ENCODE measurements at regions not wholly inside any gene's neighbourhood (a gene's known extent, or its start where the extent isn't known, plus 50 kb on each side); places are given as distances from the start of the nearest gene placed in this dataset.

GRCh38 chr6:71419217-71420094, 130.8 kb downstream of the OGFRL1 start:
- H3K23ac ChIP-seq (ENCODE audit: low read length) = peak overlapping the region; percentile 37
- peak overlapping the region; percentile 49 for H4K8ac ChIP-seq (ENCODE audit: low read depth, low read length)
- H2BK5ac ChIP-seq (ENCODE audit: low read depth, low read length, poor library complexity) = peak overlapping the region; percentile 3
- H2AFZ ChIP-seq (ENCODE audit: insufficient read depth, low read length, poor library complexity) = peak overlapping the region; percentile 66
- H3K4me3 ChIP-seq (ENCODE audit: low read depth, low read length) = peak overlapping the region; percentile 93
- no peaks in the 10 kb centered on the region for H3K4me1 ChIP-seq (ENCODE audit: control insufficient read depth in 1 of 2, insufficient read depth in 2 of 2, low read length in 2 of 2)
- peak overlapping the region; percentile 3 for H2BK120ac ChIP-seq (ENCODE audit: insufficient read depth, low read length, poor library complexity)
- H4K12ac ChIP-seq (ENCODE audit: low read depth, low read length) = peak overlapping the region; percentile 83
- peak overlapping the region; percentile 91 for H3K9ac ChIP-seq (ENCODE audit: low read length)
- peaks cover 10% of the 10 kb centered on the region for H3K79me2 ChIP-seq (ENCODE audit: control insufficient read depth, insufficient read depth, low read length, poor library complexity)
- DNase-seq = no peak
- H3K4ac ChIP-seq (ENCODE audit: low read depth, low read length) = peak overlapping the region; percentile 95
- H3K27me3 ChIP-seq (ENCODE audit: insufficient read depth, low read length) = no peaks in the 10 kb centered on the region
- H4K91ac ChIP-seq (ENCODE audit: low read depth, low read length) = peak overlapping the region; percentile 69
- H3K27ac ChIP-seq (ENCODE audit: low read depth, low read length) = peak overlapping the region; percentile 24
- no peak overlapping the region for H2AK5ac ChIP-seq (ENCODE audit: low read length)
- peak overlapping the region; percentile 95 for H3K4me2 ChIP-seq (ENCODE audit: low read length)
- H3K9me3 ChIP-seq (ENCODE audit: insufficient read depth, low read depth, low read length) = no peaks in the 10 kb centered on the region
- no CpG with 5 or more reads among the region's 36 CpGs for WGBS (ENCODE audit: extremely low coverage, insufficient coverage, insufficient read length)
- H3K18ac ChIP-seq (ENCODE audit: low read length) = peak overlapping the region; percentile 49
- peaks cover 10% of the 10 kb centered on the region for H3K79me1 ChIP-seq (ENCODE audit: low read length)
- peak overlapping the region; percentile 54 for H2BK12ac ChIP-seq (ENCODE audit: low read length)
- peaks cover 3 to 13% of the 10 kb centered on the region in 2 experiments for H3K36me3 ChIP-seq (ENCODE audit: control insufficient read depth in 1 of 2, insufficient read depth in 2 of 2, low read length in 2 of 2)
- peak overlapping the region; percentile 58 for H3K14ac ChIP-seq (ENCODE audit: low read length)

DNA sequence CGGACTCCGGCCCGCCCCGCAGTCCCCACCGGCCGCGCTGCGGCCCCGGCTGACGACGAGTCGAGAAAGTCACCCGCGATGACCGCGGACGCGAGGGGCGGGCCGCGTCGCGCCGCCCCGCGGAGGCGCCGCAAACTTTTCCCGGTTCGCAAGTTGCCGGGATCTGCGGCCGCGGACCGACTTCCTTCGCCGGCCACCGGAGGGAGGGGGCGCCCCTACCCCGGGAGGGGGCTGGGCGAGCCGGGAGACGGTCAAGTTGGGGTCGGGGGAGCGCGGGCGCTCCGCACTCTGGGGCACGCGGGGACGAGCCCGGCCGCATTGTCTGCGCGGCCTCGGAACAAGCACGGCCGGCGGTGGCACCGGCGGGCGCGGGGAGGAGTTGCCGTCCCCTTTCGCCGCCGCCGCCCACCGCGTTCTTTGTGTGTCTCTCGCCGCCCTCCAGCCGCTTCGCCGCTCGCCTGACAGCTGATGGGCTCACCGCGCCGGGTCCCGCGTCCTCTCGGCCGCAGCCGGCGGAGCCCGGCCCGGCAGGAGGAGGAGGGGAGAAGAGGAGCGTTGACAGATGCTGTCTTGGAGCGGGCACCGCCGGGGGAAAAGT, 131.6 kb downstream of the OGFRL1 start:
- no peak overlapping the region for H2AK5ac ChIP-seq (ENCODE audit: low read length)
- no peak overlapping the region for H3K23ac ChIP-seq (ENCODE audit: low read length)
- H3K27ac ChIP-seq (ENCODE audit: low read depth, low read length) = peak overlapping the region; percentile 24
- H3K9ac ChIP-seq (ENCODE audit: low read length) = peak overlapping the region; percentile 91
- peak overlapping the region; percentile 59 for H4K8ac ChIP-seq (ENCODE audit: low read depth, low read length)
- peak overlapping the region; percentile 72 for H3K4ac ChIP-seq (ENCODE audit: low read depth, low read length)
- no peaks in the 10 kb centered on the region for H3K27me3 ChIP-seq (ENCODE audit: insufficient read depth, low read length)
- H2BK12ac ChIP-seq (ENCODE audit: low read length) = no peak overlapping the region
- H4K12ac ChIP-seq (ENCODE audit: low read depth, low read length) = peak overlapping the region; percentile 83
- no peaks in the 10 kb centered on the region for H3K9me3 ChIP-seq (ENCODE audit: insufficient read depth, low read depth, low read length)
- peak overlapping the region; percentile 69 for H4K91ac ChIP-seq (ENCODE audit: low read depth, low read length)
- peak overlapping the region; percentile 95 for H3K4me2 ChIP-seq (ENCODE audit: low read length)
- no CpG with 5 or more reads among the region's 91 CpGs for WGBS (ENCODE audit: extremely low coverage, insufficient coverage, insufficient read length)
- peaks cover 10% of the 10 kb centered on the region for H3K79me2 ChIP-seq (ENCODE audit: control insufficient read depth, insufficient read depth, low read length, poor library complexity)
- H3K36me3 ChIP-seq (ENCODE audit: control insufficient read depth in 1 of 2, insufficient read depth in 2 of 2, low read length in 2 of 2) = peaks cover 3 to 11% of the 10 kb centered on the region in 2 experiments
- peak overlapping the region; percentile 70 for H3K14ac ChIP-seq (ENCODE audit: low read length)
- H3K4me3 ChIP-seq (ENCODE audit: low read depth, low read length) = peak overlapping the region; percentile 93
- H2BK5ac ChIP-seq (ENCODE audit: low read depth, low read length, poor library complexity) = peak overlapping the region; percentile 68
- H3K4me1 ChIP-seq (ENCODE audit: control insufficient read depth in 1 of 2, insufficient read depth in 2 of 2, low read length in 2 of 2) = no peaks in the 10 kb centered on the region
- peak overlapping the region; percentile 82 for H2AFZ ChIP-seq (ENCODE audit: insufficient read depth, low read length, poor library complexity)
- peak overlapping the region; percentile 86 for H3K18ac ChIP-seq (ENCODE audit: low read length)
- H3K79me1 ChIP-seq (ENCODE audit: low read length) = peaks cover 10% of the 10 kb centered on the region
- peak overlapping the region; percentile 74 for H2BK120ac ChIP-seq (ENCODE audit: insufficient read depth, low read length, poor library complexity)
- peak in 1 of 2 donors; percentile 40 for DNase-seq

GRCh38 chr6:71420693-71421328, 132.2 kb downstream of the OGFRL1 start:
- Histone ChIP-seq H4K12ac (ENCODE audit: low read depth, low read length) (peak overlapping the region; percentile 27), H3K4ac (ENCODE audit: low read depth, low read length) (no peak overlapping the region), H3K36me3 (ENCODE audit: control insufficient read depth in 1 of 2, insufficient read depth in 2 of 2, low read length in 2 of 2) (peaks cover 3 to 9% of the 10 kb centered on the region in 2 experiments), H3K4me2 (ENCODE audit: low read length) (peak overlapping the region; percentile 95), H3K79me2 (ENCODE audit: control insufficient read depth, insufficient read depth, low read length, poor library complexity) (peaks cover 10% of the 10 kb centered on the region), H2BK12ac (ENCODE audit: low read length) (no peak overlapping the region), H2BK5ac (ENCODE audit: low read depth, low read length, poor library complexity) (peak overlapping the region; percentile 68), H3K27ac (ENCODE audit: low read depth, low read length) (peak overlapping the region; percentile 24), H4K91ac (ENCODE audit: low read depth, low read length) (peak overlapping the region; percentile 69), H4K8ac (ENCODE audit: low read depth, low read length) (peak overlapping the region; percentile 59), H3K14ac (ENCODE audit: low read length) (peak overlapping the region; percentile 70), H3K27me3 (ENCODE audit: insufficient read depth, low read length) (no peaks in the 10 kb centered on the region), H3K23ac (ENCODE audit: low read length) (no peak overlapping the region), H3K79me1 (ENCODE audit: low read length) (peaks cover 10% of the 10 kb centered on the region), H3K9me3 (ENCODE audit: insufficient read depth, low read depth, low read length) (no peaks in the 10 kb centered on the region), H2BK120ac (ENCODE audit: insufficient read depth, low read length, poor library complexity) (peak overlapping the region; percentile 74), H3K4me3 (ENCODE audit: low read depth, low read length) (peak overlapping the region; percentile 93), H2AFZ (ENCODE audit: insufficient read depth, low read length, poor library complexity) (peak overlapping the region; percentile 82), H2AK5ac (ENCODE audit: low read length) (no peak overlapping the region), H3K4me1 (ENCODE audit: control insufficient read depth in 1 of 2, insufficient read depth in 2 of 2, low read length in 2 of 2) (no peaks in the 10 kb centered on the region), H3K18ac (ENCODE audit: low read length) (peak overlapping the region; percentile 86), H3K9ac (ENCODE audit: low read length) (peak overlapping the region; percentile 91)
- no CpG with 5 or more reads among the region's 46 CpGs for WGBS (ENCODE audit: extremely low coverage, insufficient coverage, insufficient read length)
- DNase-seq = peak; percentile 91 to 94

DNA sequence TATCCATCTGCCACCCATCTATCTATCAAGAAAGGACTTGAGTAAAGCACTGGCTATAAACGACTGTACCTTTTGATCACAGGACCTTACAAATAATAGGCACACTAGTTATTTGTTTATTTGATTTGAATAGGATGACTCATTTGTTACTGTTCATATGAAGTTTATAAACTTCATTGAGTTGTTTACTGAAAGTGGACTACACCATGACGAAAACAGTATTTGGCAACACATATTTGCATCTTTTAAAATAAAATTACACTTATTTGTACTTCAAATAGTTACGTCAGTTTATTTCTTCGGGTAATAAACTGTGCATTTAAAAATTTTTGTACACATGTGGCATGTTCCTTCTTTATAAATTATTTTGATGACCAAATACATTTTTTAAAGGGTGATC, 133.0 kb downstream of the OGFRL1 start:
- Histone ChIP-seq H4K12ac (ENCODE audit: low read depth, low read length) (no peak overlapping the region), H3K14ac (ENCODE audit: low read length) (no peak overlapping the region), H3K9me3 (ENCODE audit: insufficient read depth, low read depth, low read length) (no peaks in the 10 kb centered on the region), H3K23ac (ENCODE audit: low read length) (no peak overlapping the region), H3K9ac (ENCODE audit: low read length) (no peak overlapping the region), H3K18ac (ENCODE audit: low read length) (no peak overlapping the region), H3K4me2 (ENCODE audit: low read length) (no peak overlapping the region), H4K8ac (ENCODE audit: low read depth, low read length) (no peak overlapping the region), H2AK5ac (ENCODE audit: low read length) (no peak overlapping the region), H3K79me2 (ENCODE audit: control insufficient read depth, insufficient read depth, low read length, poor library complexity) (peaks cover 10% of the 10 kb centered on the region), H2AFZ (ENCODE audit: insufficient read depth, low read length, poor library complexity) (no peak overlapping the region), H2BK120ac (ENCODE audit: insufficient read depth, low read length, poor library complexity) (no peak overlapping the region), H2BK12ac (ENCODE audit: low read length) (no peak overlapping the region), H3K4me3 (ENCODE audit: low read depth, low read length) (no peak overlapping the region), H3K4me1 (ENCODE audit: control insufficient read depth in 1 of 2, insufficient read depth in 2 of 2, low read length in 2 of 2) (no peaks in the 10 kb centered on the region), H3K4ac (ENCODE audit: low read depth, low read length) (no peak overlapping the region), H3K27ac (ENCODE audit: low read depth, low read length) (no peak overlapping the region), H2BK5ac (ENCODE audit: low read depth, low read length, poor library complexity) (no peak overlapping the region), H3K79me1 (ENCODE audit: low read length) (peaks cover 10% of the 10 kb centered on the region), H3K36me3 (ENCODE audit: control insufficient read depth in 1 of 2, insufficient read depth in 2 of 2, low read length in 2 of 2) (peaks cover 3 to 5% of the 10 kb centered on the region in 2 experiments), H4K91ac (ENCODE audit: low read depth, low read length) (no peak overlapping the region), H3K27me3 (ENCODE audit: insufficient read depth, low read length) (no peaks in the 10 kb centered on the region)
- WGBS (ENCODE audit: extremely low coverage, insufficient coverage, insufficient read length) = no CpG with 5 or more reads among the region's 4 CpGs
- no peak for DNase-seq
